ENCODE measurements at regions not wholly inside any gene's neighbourhood (a gene's known extent, or its start where the extent isn't known, plus 50 kb on each side); places are given as distances from the start of the nearest gene placed in this dataset.

GRCh38 chr15:36067483-36068274 lies 511.7 kb upstream of the CDIN1 start:
- Histone ChIP-seq H3K36me3 (ENCODE audit: control insufficient read depth, insufficient read depth, low read length) (no peaks in the 10 kb centered on the region), H3K27me3 (ENCODE audit: control insufficient read depth, insufficient read depth, low read length) (no peaks in the 10 kb centered on the region), H3K4me3 (ENCODE audit: low read depth, low read length) (no peak overlapping the region)
- DNase-seq (ENCODE audit: low read depth), result no peak
- TF ChIP-seq CTCF (IDR thresholded peaks at IDR 0.05; ENCODE audit: insufficient read depth, low read length, poor library complexity, severe bottlenecking), result no peak

- no peak for DNase-seq (ENCODE audit: low read depth)
- Histone ChIP-seq H3K36me3 (ENCODE audit: control insufficient read depth, insufficient read depth, low read length) (no peaks in the 10 kb centered on the region), H3K27me3 (ENCODE audit: control insufficient read depth, insufficient read depth, low read length) (no peaks in the 10 kb centered on the region), H3K4me3 (ENCODE audit: low read depth, low read length) (no peak overlapping the region)
- no peak for TF ChIP-seq CTCF (IDR thresholded peaks at IDR 0.05; ENCODE audit: insufficient read depth, low read length, poor library complexity, severe bottlenecking)
Measured at GRCh38 chr15:36075333-36075732, 504.1 kb upstream of the CDIN1 start.

- no peak overlapping the region for H3K4me3 ChIP-seq (ENCODE audit: low read depth, low read length)
- no peaks in the 10 kb centered on the region for H3K36me3 ChIP-seq (ENCODE audit: control insufficient read depth, insufficient read depth, low read length)
- no peaks in the 10 kb centered on the region for H3K27me3 ChIP-seq (ENCODE audit: control insufficient read depth, insufficient read depth, low read length)
- no peak for TF ChIP-seq CTCF (IDR thresholded peaks at IDR 0.05; ENCODE audit: insufficient read depth, low read length, poor library complexity, severe bottlenecking)
- peak; percentile 9 for DNase-seq (ENCODE audit: low read depth)
Measured at GRCh38 chr15:36079021-36079420, 500.4 kb upstream of the CDIN1 start.

- no peak overlapping the region for H3K4me3 ChIP-seq (ENCODE audit: low read depth, low read length)
- no peak for TF ChIP-seq CTCF (IDR thresholded peaks at IDR 0.05; ENCODE audit: insufficient read depth, low read length, poor library complexity, severe bottlenecking)
- H3K36me3 ChIP-seq (ENCODE audit: control insufficient read depth, insufficient read depth, low read length), result no peaks in the 10 kb centered on the region
- H3K27me3 ChIP-seq (ENCODE audit: control insufficient read depth, insufficient read depth, low read length), result no peaks in the 10 kb centered on the region
- DNase-seq (ENCODE audit: low read depth), result no peak
Measured at GRCh38 chr15:36080759-36081158, 498.7 kb upstream of the CDIN1 start.

- Histone ChIP-seq H3K36me3 (ENCODE audit: control insufficient read depth, insufficient read depth, low read length) (no peaks in the 10 kb centered on the region), H3K4me3 (ENCODE audit: low read depth, low read length) (no peak overlapping the region), H3K27me3 (ENCODE audit: control insufficient read depth, insufficient read depth, low read length) (no peaks in the 10 kb centered on the region)
- DNase-seq (ENCODE audit: low read depth), result no peak
- TF ChIP-seq CTCF (IDR thresholded peaks at IDR 0.05; ENCODE audit: insufficient read depth, low read length, poor library complexity, severe bottlenecking), result no peak
Measured at GRCh38 chr15:36090286-36090946, 489.0 kb upstream of the CDIN1 start.
